Suprapubic skin (tissue), 4 donors: ENCODE measurements at regions not wholly inside any gene's neighbourhood (a gene's known extent, or its start where the extent isn't known, plus 50 kb on each side); places are given as distances from the start of the nearest gene placed in this dataset.

ENCODE experiments used
- EP300 ChIP-seq: sonication (generic); formaldehyde crosslinking; IDR thresholded peaks from one replicate; pipeline ENCODE4 v1.6.1; 2017; ENCODE audit warnings: antibody characterized with exemption
- POLR2A ChIP-seq, 2 donors: fragments of 450-650 bp; IDR thresholded peaks; one replicate each; pipeline ENCODE4 v1.6.1; 2017; ENCODE audit warnings: antibody characterized with exemption in 2 of 2, mild to moderate bottlenecking in 2 of 2, moderate library complexity in 2 of 2
- POLR2AphosphoS5 ChIP-seq, 3 donors: sonication (generic); formaldehyde crosslinking; IDR thresholded peaks; one replicate each; pipeline ENCODE4 v1.6.1; 2017; ENCODE audit warnings: antibody characterized with exemption in 3 of 3
- TF ChIP-seq, protein P1 (sequence below), 2 donors: fragments of 200-600 bp in 1 of 2; fragments of 450-650 bp in 1 of 2; sonication (generic) in 1 of 2; IDR thresholded peaks; one replicate each; pipeline ENCODE4 v1.5.1; 2016 to 2019; ENCODE audit warnings: antibody characterized with exemption in 2 of 2, mild to moderate bottlenecking in 1 of 2, moderate library complexity in 1 of 2

DNA sequence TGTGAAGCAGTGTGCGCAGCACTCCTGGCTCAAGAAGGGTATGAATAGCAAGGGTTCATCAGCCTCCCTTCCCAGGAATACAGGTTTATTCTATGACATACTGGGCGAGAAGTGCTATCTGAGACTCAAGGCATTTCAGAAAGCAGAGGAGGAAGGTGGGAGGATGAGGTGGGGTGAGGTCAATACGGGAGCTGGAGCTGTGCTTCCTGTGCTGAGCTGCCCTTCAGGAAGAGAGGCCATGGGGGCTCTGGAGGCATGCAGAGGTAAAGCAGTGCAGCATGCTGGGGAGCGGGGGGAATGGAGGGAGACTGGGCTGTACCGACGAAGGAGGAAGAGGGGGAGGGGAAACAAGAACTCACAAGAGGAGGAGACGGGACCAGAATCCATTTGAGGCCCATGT lies 717.6 kb downstream of the PTPRU start:
- TF ChIP-seq POLR2A (IDR thresholded peaks at IDR 0.05) (no peak), POLR2AphosphoS5 (IDR thresholded peaks at IDR 0.05) (no peak), EP300 (no peak)
- TF ChIP-seq, protein P1, sequence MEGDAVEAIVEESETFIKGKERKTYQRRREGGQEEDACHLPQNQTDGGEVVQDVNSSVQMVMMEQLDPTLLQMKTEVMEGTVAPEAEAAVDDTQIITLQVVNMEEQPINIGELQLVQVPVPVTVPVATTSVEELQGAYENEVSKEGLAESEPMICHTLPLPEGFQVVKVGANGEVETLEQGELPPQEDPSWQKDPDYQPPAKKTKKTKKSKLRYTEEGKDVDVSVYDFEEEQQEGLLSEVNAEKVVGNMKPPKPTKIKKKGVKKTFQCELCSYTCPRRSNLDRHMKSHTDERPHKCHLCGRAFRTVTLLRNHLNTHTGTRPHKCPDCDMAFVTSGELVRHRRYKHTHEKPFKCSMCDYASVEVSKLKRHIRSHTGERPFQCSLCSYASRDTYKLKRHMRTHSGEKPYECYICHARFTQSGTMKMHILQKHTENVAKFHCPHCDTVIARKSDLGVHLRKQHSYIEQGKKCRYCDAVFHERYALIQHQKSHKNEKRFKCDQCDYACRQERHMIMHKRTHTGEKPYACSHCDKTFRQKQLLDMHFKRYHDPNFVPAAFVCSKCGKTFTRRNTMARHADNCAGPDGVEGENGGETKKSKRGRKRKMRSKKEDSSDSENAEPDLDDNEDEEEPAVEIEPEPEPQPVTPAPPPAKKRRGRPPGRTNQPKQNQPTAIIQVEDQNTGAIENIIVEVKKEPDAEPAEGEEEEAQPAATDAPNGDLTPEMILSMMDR (IDR thresholded peaks at IDR 0.05): no peak
